HUES48 (cell line): ENCODE measurements at regions not wholly inside any gene's neighbourhood (a gene's known extent, or its start where the extent isn't known, plus 50 kb on each side); places are given as distances from the start of the nearest gene placed in this dataset.

Source experiments
- H3K27ac ChIP-seq: one replicate; pipeline ENCODE4 v1.7.0; 2013; ENCODE audit warnings: low read depth, low read length, inconsistent platforms
- H3K27me3 ChIP-seq: 2 replicates; pipeline ENCODE4 v1.6.1; 2013; ENCODE audit warnings: mild to moderate bottlenecking, low read length; ENCODE audit not compliant: control insufficient read depth, insufficient read depth
- H3K36me3 ChIP-seq: 2 replicates; pipeline ENCODE4 v1.6.1; 2013; ENCODE audit warnings: low read length; ENCODE audit not compliant: control insufficient read depth, insufficient read depth
- H3K4me1 ChIP-seq: 2 replicates; pipeline ENCODE4 v1.6.1; 2013; ENCODE audit warnings: mild to moderate bottlenecking, low read length; ENCODE audit not compliant: control insufficient read depth, insufficient read depth
- H3K4me3 ChIP-seq: 2 replicates; pipeline ENCODE4 v1.5.1; 2013; ENCODE audit warnings: mild to moderate bottlenecking, low read depth, low read length
- H3K9ac ChIP-seq: 2 replicates; pipeline ENCODE4 v1.6.1; 2013; ENCODE audit warnings: mild to moderate bottlenecking, low read depth, low read length, moderate library complexity
- H3K9me3 ChIP-seq: 2 replicates; pipeline ENCODE4 v1.6.1; 2013; ENCODE audit warnings: low read length; ENCODE audit not compliant: control insufficient read depth, insufficient read depth

DNA sequence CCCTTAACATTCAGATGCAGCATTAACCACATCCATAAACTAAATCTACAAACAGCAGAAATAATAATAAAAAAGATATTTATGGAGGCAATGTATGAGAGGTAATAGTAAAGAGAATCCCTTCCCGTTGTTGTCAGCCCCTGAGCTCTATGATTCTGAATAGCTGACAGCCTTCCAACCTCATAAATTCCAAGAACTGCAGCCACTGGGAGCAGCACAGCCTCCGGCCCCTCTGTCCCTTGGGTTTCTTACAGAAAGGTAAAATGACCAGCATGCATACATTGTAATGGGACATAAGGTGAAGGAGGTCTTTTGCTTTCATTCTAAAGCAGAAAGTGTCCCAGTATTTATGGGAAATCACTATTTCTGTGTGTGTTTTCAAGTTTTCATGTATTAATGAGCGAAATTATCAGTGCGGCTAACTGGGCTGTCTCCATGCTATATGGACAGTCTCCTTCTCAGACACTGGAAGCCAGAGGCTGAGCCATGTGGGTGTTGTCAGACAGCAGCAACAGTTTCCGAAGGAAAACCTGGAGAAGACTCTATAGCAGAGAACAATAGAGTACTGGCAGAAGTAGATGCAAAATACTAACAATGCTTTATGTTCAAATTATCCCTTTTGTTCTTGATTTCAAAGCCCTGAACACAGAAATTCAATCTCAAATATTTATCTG, 151.6 kb downstream of the LRRC30 start:
- Histone ChIP-seq H3K9me3 (no peaks in the 10 kb centered on the region), H3K27ac (no peak overlapping the region), H3K27me3 (no peaks in the 10 kb centered on the region), H3K4me3 (no peak overlapping the region), H3K9ac (no peak overlapping the region), H3K4me1 (no peaks in the 10 kb centered on the region; the same call in 1 of the 2 replicates), H3K36me3 (no peaks in the 10 kb centered on the region)

DNA sequence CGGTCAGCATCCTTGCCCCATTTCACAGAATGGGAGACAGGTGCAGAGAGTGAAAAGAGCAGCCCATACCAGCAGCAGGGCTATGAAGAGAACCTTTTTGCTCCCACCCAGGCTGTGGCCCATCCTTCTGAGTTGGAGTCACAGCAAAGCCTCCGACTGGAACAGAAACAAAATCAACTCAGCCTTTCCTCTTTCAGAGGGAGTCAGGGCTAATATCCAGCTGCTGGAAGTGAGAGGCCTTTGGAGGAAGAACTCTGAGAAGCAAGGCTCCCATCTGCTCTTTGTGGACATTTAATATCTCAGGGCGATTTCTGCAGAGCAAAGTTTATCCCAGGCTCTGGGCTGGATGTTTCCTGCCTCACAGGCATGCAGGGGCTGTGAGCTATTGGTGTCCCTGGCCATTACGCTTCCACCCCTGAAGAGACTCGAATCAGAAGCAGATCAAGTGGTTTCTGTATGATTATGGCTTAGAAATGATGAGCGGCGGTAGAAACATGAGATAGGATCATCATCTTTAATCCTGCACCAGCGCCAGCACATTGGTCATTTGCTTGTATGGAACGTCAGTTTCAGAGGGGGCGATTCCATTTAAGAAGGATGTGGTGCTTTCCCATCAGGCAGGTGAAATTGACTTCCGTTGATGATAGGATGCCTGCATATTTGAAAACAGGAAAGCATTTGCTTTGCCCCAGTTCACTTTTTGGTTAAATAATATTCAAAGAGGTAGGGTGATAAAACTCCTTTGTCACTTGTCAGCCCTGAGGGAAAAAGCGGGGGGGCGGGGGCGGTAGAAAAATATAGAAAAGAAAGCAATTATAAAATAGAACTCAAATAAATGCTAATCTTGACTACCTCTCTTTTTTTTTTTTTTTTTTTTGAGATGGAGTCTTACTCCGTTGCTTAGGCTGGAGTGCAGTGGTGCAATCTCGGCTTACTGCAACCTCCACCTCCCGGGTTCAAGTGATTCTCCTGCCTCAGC, 152.4 kb downstream of the LRRC30 start:
- H3K27ac ChIP-seq, result no peak overlapping the region
- no peaks in the 10 kb centered on the region for H3K27me3 ChIP-seq
- no peak overlapping the region for H3K9ac ChIP-seq
- no peaks in the 10 kb centered on the region; the same call in 1 of the 2 replicates for H3K4me1 ChIP-seq
- H3K36me3 ChIP-seq, result no peaks in the 10 kb centered on the region
- no peak overlapping the region for H3K4me3 ChIP-seq
- H3K9me3 ChIP-seq, result no peaks in the 10 kb centered on the region

DNA sequence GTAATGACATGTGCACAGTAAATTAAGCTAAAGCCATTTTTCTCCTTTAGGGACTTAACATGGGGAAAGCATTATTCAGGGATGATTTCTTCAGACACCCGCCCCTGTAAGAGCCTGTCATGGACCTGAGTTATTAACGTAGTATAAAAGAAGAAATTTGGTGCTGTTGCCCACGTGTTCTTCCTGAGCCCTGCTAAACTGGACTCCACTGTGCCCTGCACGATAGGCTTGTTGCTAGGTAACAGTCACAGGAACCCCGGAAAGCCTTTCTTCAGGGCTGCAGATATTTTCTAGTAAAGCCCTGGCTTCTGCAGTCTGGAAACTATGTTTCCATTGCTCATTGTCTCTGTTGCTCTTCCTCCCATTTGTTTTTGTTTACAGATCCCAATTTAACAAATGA, 157.9 kb downstream of the LRRC30 start:
- Histone ChIP-seq H3K27ac (no peak overlapping the region), H3K4me1 (no peaks in the 10 kb centered on the region; the same call in 1 of the 2 replicates), H3K9me3 (no peaks in the 10 kb centered on the region), H3K36me3 (no peaks in the 10 kb centered on the region), H3K4me3 (no peak overlapping the region), H3K9ac (no peak overlapping the region), H3K27me3 (no peaks in the 10 kb centered on the region)

DNA sequence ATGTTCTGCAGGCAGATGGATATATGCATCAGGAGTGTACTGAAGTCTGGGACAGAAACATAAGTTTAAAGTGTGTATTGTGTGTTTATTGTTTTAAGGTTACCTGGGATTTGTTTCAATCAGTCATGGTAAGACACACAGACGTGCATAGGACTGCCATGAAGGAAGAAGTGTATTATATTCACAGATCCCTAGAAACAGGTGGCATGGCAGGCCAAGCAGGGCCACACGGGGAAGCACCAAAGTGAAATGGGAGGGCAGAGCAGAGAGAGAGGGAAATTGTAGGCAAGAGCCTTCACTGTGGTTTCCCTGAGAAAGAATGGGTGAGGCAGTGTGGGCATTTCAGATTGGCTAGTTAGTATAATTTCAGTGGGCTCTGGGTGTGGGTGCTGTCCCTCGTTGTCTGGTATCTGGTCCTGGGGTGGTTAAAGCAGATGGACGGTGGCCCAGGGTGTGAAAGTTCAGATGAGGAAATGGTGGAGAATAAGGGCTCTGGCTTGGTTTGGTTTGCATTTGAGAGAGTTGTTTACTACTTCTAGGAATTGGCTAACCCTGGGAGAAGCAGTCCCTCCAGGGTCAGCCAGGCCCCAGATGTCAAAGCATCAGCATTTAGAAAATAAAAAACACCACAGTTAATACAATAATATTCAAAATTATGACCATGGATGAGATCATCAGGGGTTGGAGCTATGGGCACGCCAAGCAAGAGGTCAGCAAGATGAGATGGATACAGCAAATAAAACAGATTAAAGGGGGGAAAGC, 160.0 kb downstream of the LRRC30 start:
- no peaks in the 10 kb centered on the region for H3K9me3 ChIP-seq
- no peaks in the 10 kb centered on the region for H3K4me1 ChIP-seq
- no peak overlapping the region for H3K4me3 ChIP-seq
- no peak overlapping the region for H3K27ac ChIP-seq
- H3K27me3 ChIP-seq, result no peaks in the 10 kb centered on the region
- H3K9ac ChIP-seq, result no peak overlapping the region
- no peaks in the 10 kb centered on the region for H3K36me3 ChIP-seq

DNA sequence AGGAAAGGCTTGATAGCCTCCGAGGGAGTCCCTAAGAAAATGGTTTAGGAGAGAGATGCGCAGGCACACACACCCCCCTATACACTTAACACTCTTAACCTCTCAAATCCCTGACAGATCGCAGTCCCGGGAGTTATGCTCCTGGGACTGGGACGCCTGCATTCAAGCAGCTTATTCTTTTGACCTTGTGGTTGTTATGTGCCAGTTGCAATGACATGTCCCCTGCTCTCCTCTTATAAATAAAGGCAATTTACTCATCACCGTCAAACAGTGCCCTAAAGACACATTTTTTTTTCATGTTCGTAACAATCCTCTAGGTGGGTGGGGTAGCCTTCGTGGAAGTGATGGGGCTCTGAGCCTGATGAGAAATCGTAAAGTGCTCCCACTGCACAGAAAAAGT, 162.2 kb downstream of the LRRC30 start:
- H3K36me3 ChIP-seq, result no peaks in the 10 kb centered on the region
- no peak overlapping the region for H3K4me3 ChIP-seq
- no peaks in the 10 kb centered on the region for H3K4me1 ChIP-seq
- no peak overlapping the region for H3K27ac ChIP-seq
- H3K9me3 ChIP-seq, result no peaks in the 10 kb centered on the region
- H3K9ac ChIP-seq, result no peak overlapping the region
- H3K27me3 ChIP-seq, result no peaks in the 10 kb centered on the region

DNA sequence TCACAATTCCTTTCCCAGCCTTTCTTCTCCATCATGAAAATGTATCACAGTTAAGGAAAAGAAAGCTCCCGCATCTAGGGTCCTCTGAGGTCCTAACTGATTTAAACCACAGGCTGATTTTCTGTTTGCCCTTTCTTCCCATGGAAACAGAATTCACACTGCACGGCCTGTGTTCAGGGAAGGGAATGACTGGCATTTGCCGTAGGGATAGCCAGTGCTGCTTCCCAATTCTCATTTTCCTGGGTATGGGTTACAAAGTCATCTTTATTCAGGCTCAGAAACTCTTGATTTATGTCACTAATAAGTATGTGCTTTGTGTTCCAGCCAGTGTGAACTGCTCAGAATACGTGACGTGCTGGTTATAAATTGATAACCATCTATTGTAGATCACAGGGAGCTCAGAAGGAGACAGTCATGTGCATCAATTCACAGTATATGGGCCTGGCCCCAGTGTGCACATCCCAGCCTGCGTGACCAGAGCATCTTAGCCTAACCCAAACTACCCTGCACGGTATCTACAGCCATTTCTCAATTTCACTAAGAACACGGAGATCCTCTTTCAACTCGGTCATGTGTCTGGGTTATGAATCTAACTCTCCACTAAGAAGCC, 163.3 kb downstream of the LRRC30 start:
- Histone ChIP-seq H3K4me3 (no peak overlapping the region), H3K27ac (no peak overlapping the region), H3K9ac (no peak overlapping the region), H3K9me3 (no peaks in the 10 kb centered on the region), H3K27me3 (no peaks in the 10 kb centered on the region), H3K36me3 (no peaks in the 10 kb centered on the region), H3K4me1 (no peaks in the 10 kb centered on the region)

DNA sequence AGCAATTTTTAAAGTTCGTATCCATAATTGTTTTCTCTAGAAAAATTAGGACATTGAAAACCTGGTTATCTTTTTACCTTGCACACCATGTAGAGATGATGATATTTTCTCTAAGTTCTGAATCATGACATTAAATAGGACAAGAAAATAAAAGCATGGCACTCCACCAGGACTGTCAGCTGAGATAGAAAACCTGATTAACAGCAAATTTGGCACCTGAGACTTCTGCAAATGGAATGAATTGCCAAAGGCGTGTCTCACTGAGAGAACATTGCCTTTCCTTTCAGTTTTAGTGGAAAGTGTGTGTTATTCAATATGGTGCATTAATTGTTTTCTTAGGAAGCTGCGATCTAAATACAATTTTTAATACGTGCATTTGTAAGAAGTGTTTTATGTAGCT, 164.7 kb downstream of the LRRC30 start:
- no peak overlapping the region for H3K9ac ChIP-seq
- H3K9me3 ChIP-seq, result no peaks in the 10 kb centered on the region
- no peaks in the 10 kb centered on the region for H3K36me3 ChIP-seq
- H3K27ac ChIP-seq, result no peak overlapping the region
- H3K4me3 ChIP-seq, result no peak overlapping the region
- no peaks in the 10 kb centered on the region for H3K4me1 ChIP-seq
- no peaks in the 10 kb centered on the region for H3K27me3 ChIP-seq

DNA sequence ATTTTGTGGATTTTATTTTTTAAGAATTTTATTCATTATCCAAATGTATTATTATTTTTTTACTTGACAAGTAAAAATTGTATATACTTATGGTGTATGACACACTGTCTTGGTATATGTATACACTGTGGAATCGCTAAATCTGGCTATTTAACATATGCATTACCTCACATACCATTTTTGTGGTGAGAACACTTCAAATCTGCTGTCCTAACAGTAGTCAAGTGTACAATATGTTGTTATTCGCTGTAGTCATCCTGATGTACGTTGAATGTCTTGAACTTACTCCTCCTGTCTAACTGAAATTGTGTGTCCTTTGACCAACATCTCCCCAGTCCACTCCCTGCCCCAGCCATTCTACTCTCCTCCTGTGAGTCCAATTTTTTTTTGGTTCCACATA, 153.2 kb upstream of the PTPRM start:
- no peak overlapping the region for H3K9ac ChIP-seq
- no peak overlapping the region for H3K4me3 ChIP-seq
- H3K27me3 ChIP-seq, result no peaks in the 10 kb centered on the region
- H3K4me1 ChIP-seq, result 0 out of 2 replicates have a peak, but pooled peaks cover 7% of the 10 kb centered on the region
- no peak overlapping the region for H3K27ac ChIP-seq
- no peaks in the 10 kb centered on the region for H3K9me3 ChIP-seq
- H3K36me3 ChIP-seq, result no peaks in the 10 kb centered on the region

DNA sequence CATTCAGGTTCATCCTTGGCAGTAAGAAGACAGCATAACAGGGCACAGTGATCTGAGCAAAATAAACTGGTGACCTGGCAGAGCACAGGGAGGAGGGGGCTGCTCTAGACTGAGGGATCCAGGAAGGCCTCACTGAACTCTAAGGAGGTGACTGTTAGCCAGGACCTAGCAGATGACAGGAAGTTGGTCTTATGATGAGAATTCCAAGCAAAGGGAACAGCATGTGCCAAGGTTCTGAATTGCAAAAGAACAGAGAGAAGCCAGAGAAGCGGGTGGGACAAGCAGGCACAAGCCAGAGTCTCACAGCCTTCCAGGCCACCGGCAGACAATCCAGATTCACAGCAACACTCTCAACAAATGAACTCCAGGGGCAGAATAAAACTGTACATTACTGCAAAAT, 152.7 kb upstream of the PTPRM start:
- Histone ChIP-seq H3K9me3 (no peaks in the 10 kb centered on the region), H3K9ac (no peak overlapping the region), H3K27me3 (no peaks in the 10 kb centered on the region), H3K36me3 (no peaks in the 10 kb centered on the region), H3K4me1 (0 out of 2 replicates have a peak, but pooled peaks cover 7% of the 10 kb centered on the region), H3K27ac (no peak overlapping the region), H3K4me3 (no peak overlapping the region)

DNA sequence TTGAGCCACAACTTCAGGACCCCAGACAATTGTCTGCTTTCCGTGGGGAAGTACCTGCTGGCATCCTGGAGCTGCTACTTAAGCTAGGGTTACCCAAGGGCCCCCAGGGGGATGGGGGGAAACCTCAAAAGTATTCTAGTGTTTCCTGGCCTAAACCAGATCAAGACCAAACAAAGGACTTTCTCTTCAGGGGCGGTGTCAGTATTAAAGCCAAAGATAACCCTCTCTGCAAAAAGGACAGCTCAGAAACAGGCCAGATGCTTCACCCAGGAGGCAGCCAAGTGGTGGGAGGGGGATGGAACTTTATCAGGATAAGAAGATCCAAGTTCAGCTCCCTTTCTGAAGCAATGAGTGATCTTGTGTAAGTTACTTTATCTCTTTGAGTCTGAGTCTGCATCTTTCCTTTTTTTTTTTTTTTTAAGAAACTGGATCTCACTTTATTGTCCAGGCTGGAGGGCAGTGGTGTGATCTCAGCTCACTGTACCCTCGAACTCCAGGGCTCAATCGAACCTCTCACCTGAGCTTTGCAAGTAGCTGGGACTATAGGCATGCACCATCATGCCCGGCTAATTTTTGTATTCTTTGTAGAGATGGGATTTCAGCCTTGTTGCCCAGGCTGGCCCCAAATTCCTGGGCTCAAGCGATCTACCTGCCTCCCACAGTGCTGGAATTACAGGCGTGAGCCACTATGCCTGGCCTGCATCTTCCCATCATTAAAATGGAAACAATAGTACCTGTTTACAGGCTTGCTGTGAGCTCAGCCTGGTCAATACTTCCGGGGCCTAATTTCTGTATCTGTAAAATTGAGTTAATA, 151.8 kb upstream of the PTPRM start:
- H3K9me3 ChIP-seq, result no peaks in the 10 kb centered on the region
- H3K4me3 ChIP-seq, result no peak overlapping the region
- no peak overlapping the region for H3K27ac ChIP-seq
- H3K36me3 ChIP-seq, result no peaks in the 10 kb centered on the region
- H3K4me1 ChIP-seq, result 0 out of 2 replicates have a peak, but pooled peaks cover 7% of the 10 kb centered on the region
- H3K27me3 ChIP-seq, result no peaks in the 10 kb centered on the region
- no peak overlapping the region for H3K9ac ChIP-seq
